H9 (cell line): ENCODE measurements at regions not wholly inside any gene's neighbourhood (a gene's known extent, or its start where the extent isn't known, plus 50 kb on each side); places are given as distances from the start of the nearest gene placed in this dataset.

ENCODE experiments used
- DNase-seq: peaks from one replicate; pipeline ENCODE4 v3.0.0-alpha.2; 2017
- H2AFZ ChIP-seq: one replicate; pipeline ENCODE4 v1.6.1; 2013; ENCODE audit warnings: mild to moderate bottlenecking, low read length, control low read depth, moderate library complexity
- H2AK5ac ChIP-seq: 2 replicates; pipeline ENCODE4 v1.6.1; 2013; ENCODE audit warnings: low read length, control low read depth, mixed read lengths; ENCODE audit not compliant: insufficient read length
- H2BK120ac ChIP-seq: one replicate; pipeline ENCODE4 v1.6.1; 2013; ENCODE audit warnings: low read depth, mild to moderate bottlenecking, low read length, control low read depth, inconsistent platforms; ENCODE audit not compliant: poor library complexity, severe bottlenecking
- H2BK12ac ChIP-seq: 2 replicates; pipeline ENCODE4 v1.6.1; 2013; ENCODE audit warnings: low read length, control low read depth, mixed read lengths, low read depth; ENCODE audit not compliant: insufficient read length
- H2BK15ac ChIP-seq: 2 replicates; pipeline ENCODE4 v1.6.1; 2013; ENCODE audit warnings: low read depth, low read length, control low read depth
- H2BK20ac ChIP-seq: one replicate; pipeline ENCODE4 v1.6.1; 2013; ENCODE audit warnings: low read depth, mild to moderate bottlenecking, low read length, control low read depth, inconsistent platforms; ENCODE audit not compliant: poor library complexity, severe bottlenecking
- H2BK5ac ChIP-seq: 2 replicates; pipeline ENCODE4 v1.6.1; 2013; ENCODE audit warnings: low read length, control low read depth, mixed read lengths; ENCODE audit not compliant: insufficient read length
- H3K14ac ChIP-seq: 2 replicates; pipeline ENCODE4 v1.6.1; 2013; ENCODE audit warnings: low read length, control low read depth; ENCODE audit not compliant: insufficient read depth
- H3K18ac ChIP-seq: 2 replicates; pipeline ENCODE4 v1.6.1; 2013; ENCODE audit warnings: low read depth, mild to moderate bottlenecking, mixed read lengths, low read length, control low read depth; ENCODE audit not compliant: insufficient read length
- H3K23ac ChIP-seq: 2 replicates; pipeline ENCODE4 v1.6.1; 2013; ENCODE audit warnings: low read length, control low read depth, mixed read lengths, low read depth; ENCODE audit not compliant: insufficient read length
- H3K23me2 ChIP-seq: 2 replicates; pipeline ENCODE4 v1.6.1; 2013; ENCODE audit warnings: low read depth, mild to moderate bottlenecking, mixed read lengths, low read length, control low read depth; ENCODE audit not compliant: insufficient read length, poor library complexity, severe bottlenecking
- H3K27ac ChIP-seq: 2 replicates; pipeline ENCODE4 v1.5.1; 2013; ENCODE audit warnings: low read length, control low read depth, mixed read lengths, low read depth; ENCODE audit not compliant: insufficient read length
- H3K27me3 ChIP-seq: 2 replicates; pipeline ENCODE4 v1.6.1; 2013; ENCODE audit warnings: low read length, control low read depth, inconsistent platforms; ENCODE audit not compliant: insufficient read depth
- H3K4ac ChIP-seq: 2 replicates; pipeline ENCODE4 v1.6.1; 2013; ENCODE audit warnings: low read depth, mild to moderate bottlenecking, control low read depth, inconsistent platforms, low read length, moderate library complexity
- H3K4me1 ChIP-seq: 2 replicates; pipeline ENCODE4 v1.6.1; 2013; ENCODE audit warnings: low read length, control low read depth, inconsistent platforms; ENCODE audit not compliant: insufficient read depth
- H3K4me2 ChIP-seq: 2 replicates; pipeline ENCODE4 v1.6.1; 2013; ENCODE audit warnings: low read length, control low read depth, mixed read lengths; ENCODE audit not compliant: insufficient read length, insufficient read depth
- H3K56ac ChIP-seq: 2 replicates; pipeline ENCODE4 v1.6.1; 2013; ENCODE audit warnings: low read depth, mild to moderate bottlenecking, mixed read lengths, low read length, control low read depth; ENCODE audit not compliant: insufficient read length
- H3K79me1 ChIP-seq: 2 replicates; pipeline ENCODE4 v1.6.1; 2013; ENCODE audit warnings: low read depth, mild to moderate bottlenecking, moderate library complexity, low read length, control low read depth, inconsistent platforms; ENCODE audit not compliant: insufficient read depth, poor library complexity, severe bottlenecking
- H3K79me2 ChIP-seq: 2 replicates; pipeline ENCODE4 v1.6.1; 2013; ENCODE audit warnings: low read length, control low read depth, inconsistent platforms; ENCODE audit not compliant: insufficient read depth
- H3K9ac ChIP-seq: 2 replicates; pipeline ENCODE4 v1.6.1; 2013; ENCODE audit warnings: low read length, control low read depth, mixed read lengths; ENCODE audit not compliant: insufficient read length; ENCODE audit errors: extremely low read depth
- H3K9me3 ChIP-seq: one replicate; pipeline ENCODE4 v1.6.1; 2013; ENCODE audit warnings: low read depth, low read length, inconsistent platforms; ENCODE audit not compliant: control insufficient read depth
- H3T11ph ChIP-seq: one replicate; pipeline ENCODE4 v1.6.1; 2013; ENCODE audit warnings: mild to moderate bottlenecking, low read length, control low read depth, inconsistent platforms
- H4K20me1 ChIP-seq: one replicate; pipeline ENCODE4 v1.6.1; 2013; ENCODE audit not compliant: control insufficient read depth, insufficient read length, insufficient read depth
- H4K5ac ChIP-seq: 2 replicates; pipeline ENCODE4 v1.6.1; 2013; ENCODE audit warnings: low read depth, mild to moderate bottlenecking, mixed read lengths, low read length, control low read depth; ENCODE audit not compliant: insufficient read length
- H4K8ac ChIP-seq: replicated peaks from 2 replicates; pipeline ENCODE4 v1.6.1; 2013; ENCODE audit warnings: low read length, control low read depth, mixed read lengths, low read depth; ENCODE audit not compliant: insufficient read length
- H4K91ac ChIP-seq: 2 replicates; pipeline ENCODE4 v1.6.1; 2013; ENCODE audit warnings: low read depth, mild to moderate bottlenecking, moderate library complexity, mixed read lengths, low read length, control low read depth; ENCODE audit not compliant: insufficient read length
- H3K27ac Mint-ChIP-seq, 3 experiments: 2 replicates in 2 of 3; 3 replicates in 1 of 3; pipeline ENCODE4 v1.8.0; 2020 to 2021; ENCODE audit warnings: mixed read lengths in 3 of 3, mild to moderate bottlenecking in 1 of 3, moderate library complexity in 1 of 3
- H3K27me3 Mint-ChIP-seq: 2 replicates; pipeline ENCODE4 v1.8.0; 2021; ENCODE audit warnings: low read depth, mild to moderate bottlenecking, moderate library complexity, mixed read lengths
- H3K36me3 Mint-ChIP-seq, 3 experiments: 2 replicates in 2 of 3; 3 replicates in 1 of 3; pipeline ENCODE4 v1.8.0; 2020 to 2021; ENCODE audit warnings: low read depth in 3 of 3, mixed read lengths in 3 of 3; ENCODE audit not compliant: insufficient read depth in 1 of 3
- H3K4me1 Mint-ChIP-seq, 2 experiments: 2 replicates each; pipeline ENCODE4 v1.8.0; 2020; ENCODE audit warnings: mixed read lengths in 2 of 2
- H3K4me3 Mint-ChIP-seq, 2 experiments: 2 replicates in 1 of 2; 3 replicates in 1 of 2; pipeline ENCODE4 v1.8.0; 2020 to 2021; ENCODE audit warnings: mild to moderate bottlenecking in 2 of 2, mixed read lengths in 2 of 2, moderate library complexity in 1 of 2
- H3K9me3 Mint-ChIP-seq, 2 experiments: 2 replicates in 1 of 2; 3 replicates in 1 of 2; pipeline ENCODE4 v1.8.0; 2020; ENCODE audit warnings: mild to moderate bottlenecking in 2 of 2, mixed read lengths in 2 of 2, moderate library complexity in 1 of 2
- WGBS: extraction: QIAGEN DNeasy Blood & Tissue Kit; methylation state at CpG from one replicate; pipeline ENCODE4 v1.1.7; 2013; ENCODE audit warnings: missing lambda C conversion rate, low lambda C conversion rate, mixed read lengths; ENCODE audit not compliant: insufficient read length; ENCODE audit errors: extremely low coverage; 5-methylcytosine and 5-hydroxymethylcytosine counted together
- TF ChIP-seq, protein P1 (sequence below): fragments of 200-600 bp; sonication (generic); conservative IDR thresholded peaks from 3 replicates; pipeline ENCODE4 v1.8.0; 2021; ENCODE audit warnings: antibody characterized with exemption, mild to moderate bottlenecking

DNA sequence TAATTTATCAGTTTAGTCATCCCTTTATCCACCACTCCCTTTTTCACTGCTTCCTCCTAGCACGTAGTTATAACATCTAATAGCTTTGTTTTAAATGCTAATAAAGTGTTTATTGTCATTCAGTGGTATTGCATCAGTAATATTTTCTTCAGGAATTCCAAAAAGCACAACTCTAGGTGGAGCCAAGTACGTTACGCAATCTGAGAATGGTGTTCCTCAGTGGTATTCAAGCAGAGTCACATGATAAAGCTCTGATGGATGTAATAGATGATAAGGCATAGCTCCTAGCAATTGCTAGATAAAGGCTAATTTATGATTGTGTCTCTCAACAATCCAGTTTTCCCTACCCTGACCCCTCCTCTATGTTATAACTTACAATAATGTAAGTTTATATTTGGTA, 494.6 kb upstream of the ADGRL4 start:
- Histone ChIP-seq H3K79me1 (no peaks in the 10 kb centered on the region), H3K27ac (no peak overlapping the region), H3K27me3 (no peaks in the 10 kb centered on the region), H2AK5ac (no peak overlapping the region), H3K23me2 (no peaks in the 10 kb centered on the region), H3T11ph (no peak overlapping the region), H2BK20ac (no peak overlapping the region), H2AFZ (no peak overlapping the region), H3K4me1 (peaks cover 2% of the 10 kb centered on the region; the same call in 1 of the 2 replicates), H3K9ac (no peak overlapping the region), H3K56ac (no peak overlapping the region), H2BK5ac (no peak overlapping the region), H3K4ac (no peak overlapping the region), H3K18ac (no peak overlapping the region), H4K8ac (no peak overlapping the region), H2BK15ac (no peak overlapping the region), H4K5ac (no peak overlapping the region), H3K79me2 (no peaks in the 10 kb centered on the region), H4K91ac (no peak overlapping the region), H3K23ac (no peak overlapping the region), H2BK12ac (no peak overlapping the region), H2BK120ac (no peak overlapping the region), H3K9me3 (no peaks in the 10 kb centered on the region), H3K4me2 (no peak overlapping the region), H4K20me1 (no peaks in the 10 kb centered on the region), H3K14ac (no peak overlapping the region)
- H3K36me3 Mint-ChIP-seq: no peaks in the 10 kb centered on the region
- no peak overlapping the region for H3K27ac Mint-ChIP-seq
- H3K4me3 Mint-ChIP-seq: no peak overlapping the region
- DNase-seq: no peak
- H3K27me3 Mint-ChIP-seq: no peaks in the 10 kb centered on the region
- no CpG with 5 or more reads among the region's 3 CpGs for WGBS
- H3K9me3 Mint-ChIP-seq: no peaks in the 10 kb centered on the region
- TF ChIP-seq, protein P1, sequence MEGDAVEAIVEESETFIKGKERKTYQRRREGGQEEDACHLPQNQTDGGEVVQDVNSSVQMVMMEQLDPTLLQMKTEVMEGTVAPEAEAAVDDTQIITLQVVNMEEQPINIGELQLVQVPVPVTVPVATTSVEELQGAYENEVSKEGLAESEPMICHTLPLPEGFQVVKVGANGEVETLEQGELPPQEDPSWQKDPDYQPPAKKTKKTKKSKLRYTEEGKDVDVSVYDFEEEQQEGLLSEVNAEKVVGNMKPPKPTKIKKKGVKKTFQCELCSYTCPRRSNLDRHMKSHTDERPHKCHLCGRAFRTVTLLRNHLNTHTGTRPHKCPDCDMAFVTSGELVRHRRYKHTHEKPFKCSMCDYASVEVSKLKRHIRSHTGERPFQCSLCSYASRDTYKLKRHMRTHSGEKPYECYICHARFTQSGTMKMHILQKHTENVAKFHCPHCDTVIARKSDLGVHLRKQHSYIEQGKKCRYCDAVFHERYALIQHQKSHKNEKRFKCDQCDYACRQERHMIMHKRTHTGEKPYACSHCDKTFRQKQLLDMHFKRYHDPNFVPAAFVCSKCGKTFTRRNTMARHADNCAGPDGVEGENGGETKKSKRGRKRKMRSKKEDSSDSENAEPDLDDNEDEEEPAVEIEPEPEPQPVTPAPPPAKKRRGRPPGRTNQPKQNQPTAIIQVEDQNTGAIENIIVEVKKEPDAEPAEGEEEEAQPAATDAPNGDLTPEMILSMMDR: no peak
- peaks cover 0 to 9% of the 10 kb centered on the region in 2 experiments; a peak in 2 of 4 replicates for H3K4me1 Mint-ChIP-seq
